ENCODE measurements at regions not wholly inside any gene's neighbourhood (a gene's known extent, or its start where the extent isn't known, plus 50 kb on each side); places are given as distances from the start of the nearest gene placed in this dataset.

DNA sequence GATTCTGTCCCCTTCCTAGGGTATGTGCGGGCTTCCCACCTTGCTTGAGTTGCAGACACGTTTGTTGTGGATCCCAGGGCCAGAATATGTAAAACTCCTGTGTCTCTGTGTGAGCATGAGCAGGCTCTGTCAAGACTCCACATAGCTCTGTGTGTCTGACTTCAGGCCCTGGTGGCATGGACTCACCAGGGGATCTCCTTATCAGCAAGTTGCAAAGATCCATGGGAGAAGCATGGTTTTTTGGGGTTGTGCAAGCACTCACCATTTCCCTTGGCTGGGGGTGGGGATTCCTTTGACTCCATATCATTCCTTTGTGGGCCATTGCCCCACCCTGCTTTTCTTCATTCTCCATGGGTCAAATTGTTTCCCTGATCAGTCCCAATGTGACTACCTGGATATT lies 205.6 kb downstream of the TUSC1 start:
- H3K79me2 ChIP-seq (ENCODE audit: control insufficient read depth, insufficient read depth, low read length) = no peaks in the 10 kb centered on the region
- TF ChIP-seq CTCF (conservative IDR thresholded peaks at IDR 0.05 in 1 of 2, IDR thresholded peaks at IDR 0.05 in 1 of 2; ENCODE audit: low read depth in 1 of 2, low read length in 2 of 2) (no peak), EZH2 (IDR thresholded peaks at IDR 0.05; ENCODE audit: low read length, missing control alignments) (no peak)
- no peak overlapping the region for H3K4me2 ChIP-seq (ENCODE audit: extremely low read depth, insufficient read depth, low read length)
- H2AFZ ChIP-seq (ENCODE audit: low read length) = no peak overlapping the region
- no peaks in the 10 kb centered on the region for H3K4me1 ChIP-seq (ENCODE audit: control insufficient read depth, extremely low read depth, insufficient read depth, low read length)
- H3K36me3 ChIP-seq (ENCODE audit: control insufficient read depth, insufficient read depth, low read length) = no peaks in the 10 kb centered on the region
- no peak overlapping the region for H3K27ac ChIP-seq (ENCODE audit: insufficient read depth, low read length)
- H3K4me3 ChIP-seq (replicated peaks in 1 of 4; ENCODE audit: control extremely low read depth in 1 of 4, insufficient read depth in 1 of 4, low read depth in 3 of 4, low read length in 4 of 4) = no peak overlapping the region
- no peaks in the 10 kb centered on the region for H3K27me3 ChIP-seq (ENCODE audit: control insufficient read depth, insufficient read depth, low read length)
- H4K20me1 ChIP-seq (ENCODE audit: control insufficient read depth, extremely low read depth, insufficient read depth, low read length) = no peaks in the 10 kb centered on the region
- no peaks in the 10 kb centered on the region for H3K9me3 ChIP-seq (ENCODE audit: control insufficient read depth, insufficient read depth, low read depth, low read length)
- no peak for DNase-seq (ENCODE audit: low read depth in 2 of 2)
- no peak overlapping the region for H3K9ac ChIP-seq (ENCODE audit: insufficient read depth, low read length)

DNA sequence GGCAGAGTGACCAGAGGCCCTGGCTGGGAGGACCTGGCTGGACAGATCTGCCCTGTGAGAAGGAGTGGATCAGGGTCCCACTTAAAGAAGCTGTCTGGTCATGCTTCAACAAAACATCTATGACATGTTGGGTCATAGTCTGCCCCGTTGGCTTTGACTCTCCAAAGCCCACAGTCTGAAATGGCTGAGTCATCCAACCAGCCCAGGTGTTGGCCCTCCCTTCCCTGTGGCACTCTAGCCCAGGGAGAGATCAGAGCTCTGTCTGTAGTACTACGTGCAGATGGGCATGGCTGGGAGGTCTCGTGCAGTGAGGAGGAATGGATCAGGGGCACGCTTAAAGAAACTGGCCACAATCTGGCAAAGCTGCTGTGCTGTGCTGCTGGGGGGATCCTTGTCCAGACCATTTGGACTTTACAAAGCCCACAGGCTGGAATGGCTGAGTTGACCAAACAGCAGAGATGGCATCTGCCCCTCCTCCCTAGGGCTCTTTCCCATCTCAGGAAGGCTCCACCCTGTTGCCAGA lies 206.1 kb downstream of the TUSC1 start:
- H2AFZ ChIP-seq (ENCODE audit: low read length) = no peak overlapping the region
- TF ChIP-seq EZH2 (IDR thresholded peaks at IDR 0.05; ENCODE audit: low read length, missing control alignments) (no peak), CTCF (conservative IDR thresholded peaks at IDR 0.05 in 1 of 2, IDR thresholded peaks at IDR 0.05 in 1 of 2; ENCODE audit: low read depth in 1 of 2, low read length in 2 of 2) (no peak)
- H3K9ac ChIP-seq (ENCODE audit: insufficient read depth, low read length) = no peak overlapping the region
- H3K79me2 ChIP-seq (ENCODE audit: control insufficient read depth, insufficient read depth, low read length) = no peaks in the 10 kb centered on the region
- H3K4me3 ChIP-seq (replicated peaks in 1 of 4; ENCODE audit: control extremely low read depth in 1 of 4, insufficient read depth in 1 of 4, low read depth in 3 of 4, low read length in 4 of 4) = no peak overlapping the region
- no peak overlapping the region for H3K4me2 ChIP-seq (ENCODE audit: extremely low read depth, insufficient read depth, low read length)
- no peak for DNase-seq (ENCODE audit: low read depth in 2 of 2)
- no peaks in the 10 kb centered on the region for H3K27me3 ChIP-seq (ENCODE audit: control insufficient read depth, insufficient read depth, low read length)
- no peaks in the 10 kb centered on the region for H4K20me1 ChIP-seq (ENCODE audit: control insufficient read depth, extremely low read depth, insufficient read depth, low read length)
- no peaks in the 10 kb centered on the region for H3K9me3 ChIP-seq (ENCODE audit: control insufficient read depth, insufficient read depth, low read depth, low read length)
- no peak overlapping the region for H3K27ac ChIP-seq (ENCODE audit: insufficient read depth, low read length)
- no peaks in the 10 kb centered on the region for H3K4me1 ChIP-seq (ENCODE audit: control insufficient read depth, extremely low read depth, insufficient read depth, low read length)
- no peaks in the 10 kb centered on the region for H3K36me3 ChIP-seq (ENCODE audit: control insufficient read depth, insufficient read depth, low read length)

- no peak overlapping the region for H3K9ac ChIP-seq (ENCODE audit: insufficient read depth, low read length)
- no peak overlapping the region for H3K4me3 ChIP-seq (replicated peaks in 1 of 4; ENCODE audit: control extremely low read depth in 1 of 4, insufficient read depth in 1 of 4, low read depth in 3 of 4, low read length in 4 of 4)
- TF ChIP-seq EZH2 (IDR thresholded peaks at IDR 0.05; ENCODE audit: low read length, missing control alignments) = no peak
- H3K27me3 ChIP-seq (ENCODE audit: control insufficient read depth, insufficient read depth, low read length) = no peaks in the 10 kb centered on the region
- no peaks in the 10 kb centered on the region for H3K4me1 ChIP-seq (ENCODE audit: control insufficient read depth, extremely low read depth, insufficient read depth, low read length)
- no peaks in the 10 kb centered on the region for H3K79me2 ChIP-seq (ENCODE audit: control insufficient read depth, insufficient read depth, low read length)
- no peaks in the 10 kb centered on the region for H4K20me1 ChIP-seq (ENCODE audit: control insufficient read depth, extremely low read depth, insufficient read depth, low read length)
- no peak for DNase-seq (ENCODE audit: low read depth in 2 of 2)
- no peak overlapping the region for H2AFZ ChIP-seq (ENCODE audit: low read length)
- H3K4me2 ChIP-seq (ENCODE audit: extremely low read depth, insufficient read depth, low read length) = no peak overlapping the region
- H3K9me3 ChIP-seq (ENCODE audit: control insufficient read depth, insufficient read depth, low read depth, low read length) = no peaks in the 10 kb centered on the region
- no peaks in the 10 kb centered on the region for H3K36me3 ChIP-seq (ENCODE audit: control insufficient read depth, insufficient read depth, low read length)
- H3K27ac ChIP-seq (ENCODE audit: insufficient read depth, low read length) = no peak overlapping the region
These were observed 216.8 kb downstream of the TUSC1 start for GRCh38 chr9:25461416-25461815.
